ENCODE measurements at regions not wholly inside any gene's neighbourhood (a gene's known extent, or its start where the extent isn't known, plus 50 kb on each side); places are given as distances from the start of the nearest gene placed in this dataset.

- Histone ChIP-seq H3K9me3 (ENCODE audit: control extremely low read depth in 1 of 5, control insufficient read depth in 4 of 5, insufficient read depth in 2 of 5, low read depth in 1 of 5, low read length in 4 of 5) (no peaks in the 10 kb centered on the region), H3K27ac (ENCODE audit: insufficient read depth in 1 of 2, low read depth in 1 of 2, low read length in 2 of 2, poor library complexity in 1 of 2, severe bottlenecking in 2 of 2) (no peak overlapping the region), H3K27me3 (replicated peaks in 2 of 5; ENCODE audit: control insufficient read depth in 4 of 5, insufficient read depth in 5 of 5, low read length in 4 of 5) (no peaks in the 10 kb centered on the region), H3K4me3 (ENCODE audit: control insufficient read depth in 1 of 7, extremely low read depth in 1 of 7, insufficient read depth in 4 of 7, low read depth in 2 of 7, low read length in 6 of 7) (no peak overlapping the region), H3K36me3 (ENCODE audit: control insufficient read depth in 4 of 4, insufficient read depth in 4 of 4, low read length in 3 of 4) (no peaks in the 10 kb centered on the region), H3K4me1 (ENCODE audit: control extremely low read depth in 1 of 4, control insufficient read depth in 4 of 4, insufficient read depth in 4 of 4, low read length in 3 of 4) (no peaks in the 10 kb centered on the region)
- DNase-seq: no peak
- no CpG with 5 or more reads among the region's 1 CpG for WGBS (ENCODE audit: insufficient coverage)
- ChIA-PET CTCF (no interaction called here), POLR2A (no interaction called here)
These were observed 222.5 kb upstream of the SOX4 start for GRCh38 chr6:21371061-21371460.

- POLR2A ChIA-PET: no interaction called here
- no peak overlapping the region for H3K4me3 ChIP-seq (ENCODE audit: control insufficient read depth in 1 of 7, extremely low read depth in 1 of 7, insufficient read depth in 4 of 7, low read depth in 2 of 7, low read length in 6 of 7)
- H3K9me3 ChIP-seq (ENCODE audit: control extremely low read depth in 1 of 5, control insufficient read depth in 4 of 5, insufficient read depth in 2 of 5, low read depth in 1 of 5, low read length in 4 of 5): no peaks in the 10 kb centered on the region
- H3K27ac ChIP-seq (ENCODE audit: insufficient read depth in 1 of 2, low read depth in 1 of 2, low read length in 2 of 2, poor library complexity in 1 of 2, severe bottlenecking in 2 of 2): no peak overlapping the region
- CTCF ChIA-PET: no interaction called here
- 96% methylated on average over 4 of the region's 6 CpGs for WGBS (ENCODE audit: insufficient coverage)
- DNase-seq: no peak
- H3K36me3 ChIP-seq (ENCODE audit: control insufficient read depth in 4 of 4, insufficient read depth in 4 of 4, low read length in 3 of 4): no peaks in the 10 kb centered on the region
- no peaks in the 10 kb centered on the region for H3K4me1 ChIP-seq (ENCODE audit: control extremely low read depth in 1 of 4, control insufficient read depth in 4 of 4, insufficient read depth in 4 of 4, low read length in 3 of 4)
- no peaks in the 10 kb centered on the region for H3K27me3 ChIP-seq (replicated peaks in 2 of 5; ENCODE audit: control insufficient read depth in 4 of 5, insufficient read depth in 5 of 5, low read length in 4 of 5)
These were observed 221.8 kb upstream of the SOX4 start for GRCh38 chr6:21371676-21372171.

DNA sequence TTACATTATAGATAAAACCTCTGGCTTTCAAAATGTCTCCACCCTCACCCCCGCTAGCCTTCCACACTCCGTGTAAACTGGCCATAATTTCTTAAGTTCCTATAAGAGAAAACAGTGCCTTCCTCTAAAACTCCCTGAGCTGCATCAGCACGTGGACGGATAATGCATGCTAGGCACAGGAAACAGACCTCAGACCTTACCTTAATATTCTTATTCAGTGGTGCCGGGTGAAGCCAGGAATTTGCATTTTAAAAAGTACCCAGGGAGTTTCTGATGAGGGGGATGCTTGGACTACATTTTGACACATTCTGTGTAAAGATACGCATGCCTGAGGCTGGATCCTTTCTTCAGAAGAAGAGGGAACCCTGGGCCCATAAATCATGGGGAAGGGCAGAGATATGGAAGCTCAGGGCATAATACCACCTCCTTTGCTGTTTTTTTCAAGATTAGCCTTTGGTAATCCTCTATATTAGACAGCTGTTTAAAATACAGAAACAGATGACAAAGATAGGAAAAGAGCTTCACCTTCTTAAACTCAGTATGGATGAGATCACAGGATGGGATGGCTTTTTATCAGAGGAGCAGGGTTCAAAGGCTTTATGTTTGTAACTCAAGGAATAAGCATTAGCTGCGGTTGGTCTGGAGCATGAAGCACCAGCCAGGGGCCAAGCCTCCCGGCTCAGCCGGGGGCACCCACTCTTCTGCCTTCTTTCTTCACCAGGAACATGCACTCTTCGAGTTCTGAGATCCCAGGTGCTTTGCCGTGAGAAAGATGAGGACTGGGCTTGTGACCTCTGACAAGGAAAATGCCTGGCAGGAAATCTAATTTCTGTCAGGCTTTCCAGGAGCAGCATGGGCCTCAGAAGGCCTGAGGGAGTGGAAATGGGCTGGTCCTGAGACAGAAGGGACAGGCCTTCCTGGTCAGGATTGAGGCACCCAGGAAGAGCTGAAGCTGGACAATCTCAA is 218.1 kb upstream of the SOX4 start:
- POLR2A ChIA-PET: no interaction called here

DNA sequence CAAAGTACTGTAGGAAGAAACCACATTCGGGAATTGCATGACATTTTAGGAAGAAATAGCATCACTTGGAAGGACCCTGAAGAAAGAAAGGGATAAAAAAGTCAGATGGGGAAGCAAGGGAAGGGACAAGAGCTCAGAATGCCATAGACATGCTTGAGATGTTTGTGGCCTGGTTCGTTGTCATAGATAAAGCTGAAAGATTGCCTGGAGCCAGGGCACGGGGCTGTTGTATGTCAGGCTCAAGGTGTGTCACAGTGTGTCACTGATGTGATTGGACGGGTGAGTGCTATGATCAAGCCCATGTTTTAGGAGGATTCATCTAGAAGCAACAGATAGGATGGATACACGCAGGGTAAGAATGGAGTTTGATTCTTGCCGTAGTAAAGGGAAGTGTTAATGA is 216.2 kb upstream of the SOX4 start:
- no peaks in the 10 kb centered on the region for H3K36me3 ChIP-seq (ENCODE audit: control insufficient read depth in 4 of 4, insufficient read depth in 4 of 4, low read length in 3 of 4)
- H3K27me3 ChIP-seq (replicated peaks in 2 of 5; ENCODE audit: control insufficient read depth in 4 of 5, insufficient read depth in 5 of 5, low read length in 4 of 5): no peaks in the 10 kb centered on the region
- ChIA-PET POLR2A (no interaction called here), CTCF (no interaction called here)
- no peak for DNase-seq
- H3K4me3 ChIP-seq (ENCODE audit: control insufficient read depth in 1 of 7, extremely low read depth in 1 of 7, insufficient read depth in 4 of 7, low read depth in 2 of 7, low read length in 6 of 7): no peak overlapping the region
- no peak overlapping the region for H3K27ac ChIP-seq (ENCODE audit: insufficient read depth in 1 of 2, low read depth in 1 of 2, low read length in 2 of 2, poor library complexity in 1 of 2, severe bottlenecking in 2 of 2)
- WGBS (ENCODE audit: insufficient coverage): 94% methylated on average over 6 of the region's 6 CpGs
- no peaks in the 10 kb centered on the region for H3K9me3 ChIP-seq (ENCODE audit: control extremely low read depth in 1 of 5, control insufficient read depth in 4 of 5, insufficient read depth in 2 of 5, low read depth in 1 of 5, low read length in 4 of 5)
- H3K4me1 ChIP-seq (ENCODE audit: control extremely low read depth in 1 of 4, control insufficient read depth in 4 of 4, insufficient read depth in 4 of 4, low read length in 3 of 4): no peaks in the 10 kb centered on the region

More for the DNA sequence above, 218.1 kb upstream of the SOX4 start:
- no peaks in the 10 kb centered on the region for H3K9me3 ChIP-seq (ENCODE audit: control extremely low read depth in 1 of 5, control insufficient read depth in 4 of 5, insufficient read depth in 2 of 5, low read depth in 1 of 5, low read length in 4 of 5)
- no peaks in the 10 kb centered on the region for H3K27me3 ChIP-seq (replicated peaks in 2 of 5; ENCODE audit: control insufficient read depth in 4 of 5, insufficient read depth in 5 of 5, low read length in 4 of 5)
- WGBS (ENCODE audit: insufficient coverage): 97% methylated on average over 10 of the region's 11 CpGs
- CTCF ChIA-PET: no interaction called here
- DNase-seq: no peak
- H3K27ac ChIP-seq (ENCODE audit: insufficient read depth in 1 of 2, low read depth in 1 of 2, low read length in 2 of 2, poor library complexity in 1 of 2, severe bottlenecking in 2 of 2): no peak overlapping the region
- H3K4me3 ChIP-seq (ENCODE audit: control insufficient read depth in 1 of 7, extremely low read depth in 1 of 7, insufficient read depth in 4 of 7, low read depth in 2 of 7, low read length in 6 of 7): no peak overlapping the region
- no peaks in the 10 kb centered on the region for H3K36me3 ChIP-seq (ENCODE audit: control insufficient read depth in 4 of 4, insufficient read depth in 4 of 4, low read length in 3 of 4)
- no peaks in the 10 kb centered on the region for H3K4me1 ChIP-seq (ENCODE audit: control extremely low read depth in 1 of 4, control insufficient read depth in 4 of 4, insufficient read depth in 4 of 4, low read length in 3 of 4)

DNA sequence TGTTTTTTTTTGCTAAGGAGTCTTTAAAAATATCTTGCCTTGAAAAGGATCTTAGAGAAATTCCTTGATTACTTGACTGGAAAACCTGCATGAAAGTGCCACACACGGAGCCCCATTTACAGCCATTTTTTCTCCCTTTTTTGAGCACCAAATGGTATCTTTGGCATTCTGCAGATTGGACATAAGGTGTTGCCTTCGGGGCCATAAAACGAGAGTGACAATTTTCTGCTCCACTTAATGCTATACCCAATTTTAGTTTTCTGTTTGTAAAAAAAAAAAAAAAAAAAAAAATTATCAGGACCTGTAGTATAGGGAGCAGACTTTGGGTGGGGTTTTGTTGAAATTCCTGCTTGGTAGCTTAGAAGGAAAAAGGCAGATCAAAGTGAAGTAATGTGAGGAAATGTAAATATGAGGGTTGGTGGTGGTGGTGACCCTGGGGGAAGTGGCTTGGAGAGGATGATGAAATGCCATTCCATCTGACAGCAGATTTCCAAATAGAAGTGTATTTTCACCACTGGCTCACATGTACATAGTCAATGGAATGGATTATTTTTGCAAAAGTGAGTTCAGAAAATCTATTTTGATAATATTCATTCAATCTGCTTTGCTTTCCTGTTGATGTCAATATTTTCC is 212.1 kb upstream of the SOX4 start:
- H3K4me1 ChIP-seq (ENCODE audit: control extremely low read depth in 1 of 4, control insufficient read depth in 4 of 4, insufficient read depth in 4 of 4, low read length in 3 of 4): no peaks in the 10 kb centered on the region
- no peak for DNase-seq
- ChIA-PET POLR2A (no interaction called here), CTCF (no interaction called here)
- H3K36me3 ChIP-seq (ENCODE audit: control insufficient read depth in 4 of 4, insufficient read depth in 4 of 4, low read length in 3 of 4): no peaks in the 10 kb centered on the region
- no peaks in the 10 kb centered on the region for H3K9me3 ChIP-seq (ENCODE audit: control extremely low read depth in 1 of 5, control insufficient read depth in 4 of 5, insufficient read depth in 2 of 5, low read depth in 1 of 5, low read length in 4 of 5)
- 100% methylated on average over 1 of the region's 3 CpGs for WGBS (ENCODE audit: insufficient coverage)
- no peaks in the 10 kb centered on the region for H3K27me3 ChIP-seq (replicated peaks in 2 of 5; ENCODE audit: control insufficient read depth in 4 of 5, insufficient read depth in 5 of 5, low read length in 4 of 5)
- H3K4me3 ChIP-seq (ENCODE audit: control insufficient read depth in 1 of 7, extremely low read depth in 1 of 7, insufficient read depth in 4 of 7, low read depth in 2 of 7, low read length in 6 of 7): no peak overlapping the region
- H3K27ac ChIP-seq (ENCODE audit: insufficient read depth in 1 of 2, low read depth in 1 of 2, low read length in 2 of 2, poor library complexity in 1 of 2, severe bottlenecking in 2 of 2): no peak overlapping the region

DNA sequence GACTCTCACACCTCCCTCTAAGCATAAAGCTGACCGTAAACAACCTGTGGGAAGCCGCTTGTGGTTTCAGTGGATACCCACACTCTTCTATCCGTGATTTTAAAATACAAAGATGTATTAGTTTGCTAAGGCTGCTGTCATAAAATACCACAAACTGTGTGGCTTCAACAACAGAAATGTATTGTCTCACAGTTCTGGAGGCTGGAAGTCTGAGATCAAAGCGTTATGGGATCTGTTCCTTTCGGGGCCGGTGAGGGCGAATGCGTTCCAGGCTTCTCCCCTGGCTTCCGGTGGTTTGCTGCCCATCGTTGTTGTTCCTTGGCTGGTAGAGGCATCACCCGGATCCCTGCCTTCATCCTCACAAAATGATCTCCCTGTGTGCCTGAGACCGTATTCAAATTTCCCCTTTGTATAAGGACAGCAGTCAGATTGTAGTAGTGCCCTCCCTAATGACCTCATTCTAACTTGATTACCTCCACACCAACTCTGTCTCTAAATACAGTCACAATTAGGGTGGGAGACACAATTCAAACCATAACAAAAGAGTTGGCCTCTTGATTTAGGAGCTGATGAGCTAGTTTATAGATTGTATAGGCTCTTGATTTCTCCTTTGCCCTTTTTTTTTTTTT is 210.6 kb upstream of the SOX4 start:
- Histone ChIP-seq H3K4me1 (ENCODE audit: control extremely low read depth in 1 of 4, control insufficient read depth in 4 of 4, insufficient read depth in 4 of 4, low read length in 3 of 4) (no peaks in the 10 kb centered on the region), H3K9me3 (ENCODE audit: control extremely low read depth in 1 of 5, control insufficient read depth in 4 of 5, insufficient read depth in 2 of 5, low read depth in 1 of 5, low read length in 4 of 5) (no peaks in the 10 kb centered on the region), H3K27me3 (replicated peaks in 2 of 5; ENCODE audit: control insufficient read depth in 4 of 5, insufficient read depth in 5 of 5, low read length in 4 of 5) (no peaks in the 10 kb centered on the region), H3K36me3 (ENCODE audit: control insufficient read depth in 4 of 4, insufficient read depth in 4 of 4, low read length in 3 of 4) (no peaks in the 10 kb centered on the region), H3K4me3 (ENCODE audit: control insufficient read depth in 1 of 7, extremely low read depth in 1 of 7, insufficient read depth in 4 of 7, low read depth in 2 of 7, low read length in 6 of 7) (no peak overlapping the region), H3K27ac (ENCODE audit: insufficient read depth in 1 of 2, low read depth in 1 of 2, low read length in 2 of 2, poor library complexity in 1 of 2, severe bottlenecking in 2 of 2) (no peak overlapping the region)
- DNase-seq: no peak
- WGBS (ENCODE audit: insufficient coverage): 89% methylated on average over 7 of the region's 12 CpGs
- POLR2A ChIA-PET: no interaction called here
- CTCF ChIA-PET: no interaction called here
